ENCODE measurements at regions not wholly inside any gene's neighbourhood (a gene's known extent, or its start where the extent isn't known, plus 50 kb on each side); places are given as distances from the start of the nearest gene placed in this dataset.
"Not testable (repeated sequence)": the region's sequence is repeated elsewhere in the genome, so short reads cannot be mapped to it uniquely, and the experiment has no call there.

DNA sequence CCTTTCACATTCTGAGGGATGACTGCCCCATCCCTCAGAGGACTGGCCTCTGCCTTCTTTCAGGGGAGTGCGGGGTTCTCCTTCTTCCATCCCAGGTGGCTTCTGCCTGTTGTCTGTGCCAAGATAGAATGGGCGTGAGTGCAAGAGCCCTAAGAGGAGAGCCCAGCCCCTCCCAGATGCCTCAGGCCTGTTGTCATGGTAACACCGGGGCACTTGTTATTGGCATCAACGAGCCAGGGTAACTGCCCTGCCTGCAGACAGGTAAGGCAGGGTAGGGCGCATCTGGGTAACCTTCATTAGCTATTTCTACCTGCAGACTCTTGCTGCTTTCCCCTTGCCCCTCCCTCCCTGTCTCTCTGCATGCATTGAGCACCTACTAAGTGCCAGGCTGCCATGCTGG, 3069.2 kb downstream of the RPIA start:
- TF ChIP-seq EZH2 (IDR thresholded peaks at IDR 0.05); POLR2AphosphoS5 (IDR thresholded peaks at IDR 0.05; ENCODE audit: low read depth, low read length): not testable (repeated sequence)
- TF ChIP-seq, protein P1, sequence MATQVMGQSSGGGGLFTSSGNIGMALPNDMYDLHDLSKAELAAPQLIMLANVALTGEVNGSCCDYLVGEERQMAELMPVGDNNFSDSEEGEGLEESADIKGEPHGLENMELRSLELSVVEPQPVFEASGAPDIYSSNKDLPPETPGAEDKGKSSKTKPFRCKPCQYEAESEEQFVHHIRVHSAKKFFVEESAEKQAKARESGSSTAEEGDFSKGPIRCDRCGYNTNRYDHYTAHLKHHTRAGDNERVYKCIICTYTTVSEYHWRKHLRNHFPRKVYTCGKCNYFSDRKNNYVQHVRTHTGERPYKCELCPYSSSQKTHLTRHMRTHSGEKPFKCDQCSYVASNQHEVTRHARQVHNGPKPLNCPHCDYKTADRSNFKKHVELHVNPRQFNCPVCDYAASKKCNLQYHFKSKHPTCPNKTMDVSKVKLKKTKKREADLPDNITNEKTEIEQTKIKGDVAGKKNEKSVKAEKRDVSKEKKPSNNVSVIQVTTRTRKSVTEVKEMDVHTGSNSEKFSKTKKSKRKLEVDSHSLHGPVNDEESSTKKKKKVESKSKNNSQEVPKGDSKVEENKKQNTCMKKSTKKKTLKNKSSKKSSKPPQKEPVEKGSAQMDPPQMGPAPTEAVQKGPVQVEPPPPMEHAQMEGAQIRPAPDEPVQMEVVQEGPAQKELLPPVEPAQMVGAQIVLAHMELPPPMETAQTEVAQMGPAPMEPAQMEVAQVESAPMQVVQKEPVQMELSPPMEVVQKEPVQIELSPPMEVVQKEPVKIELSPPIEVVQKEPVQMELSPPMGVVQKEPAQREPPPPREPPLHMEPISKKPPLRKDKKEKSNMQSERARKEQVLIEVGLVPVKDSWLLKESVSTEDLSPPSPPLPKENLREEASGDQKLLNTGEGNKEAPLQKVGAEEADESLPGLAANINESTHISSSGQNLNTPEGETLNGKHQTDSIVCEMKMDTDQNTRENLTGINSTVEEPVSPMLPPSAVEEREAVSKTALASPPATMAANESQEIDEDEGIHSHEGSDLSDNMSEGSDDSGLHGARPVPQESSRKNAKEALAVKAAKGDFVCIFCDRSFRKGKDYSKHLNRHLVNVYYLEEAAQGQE (IDR thresholded peaks at IDR 0.05; ENCODE audit: low read depth): not testable (repeated sequence)

All from HCT116 (cell line).